K562 (cell line): ENCODE measurements at regions not wholly inside any gene's neighbourhood (a gene's known extent, or its start where the extent isn't known, plus 50 kb on each side); places are given as distances from the start of the nearest gene placed in this dataset.
A peak's percentile ranks its signal among the peaks of the same experiment; 100 is the strongest.

ENCODE experiments used
- CEBPB ChIP-seq: fragments of 450-650 bp; IDR thresholded peaks from 2 replicates; pipeline ENCODE4 v1.6.1; 2016; ENCODE audit warnings: missing genetic modification characterization, missing compliant biosample characterization
- CHCHD3 ChIP-seq: fragments of 250-450 bp; sonication (Bioruptor Pico); IDR thresholded peaks from 2 replicates; pipeline ENCODE4 v2.1.2; 2022; ENCODE audit warnings: mild to moderate bottlenecking
- GATAD2A ChIP-seq: fragments of 450-650 bp; IDR thresholded peaks from 2 replicates; pipeline ENCODE4 v1.6.1; 2017
- HDAC2 ChIP-seq: fragments of 450-650 bp; IDR thresholded peaks from 2 replicates; pipeline ENCODE4 v1.6.1; 2016; ENCODE audit warnings: mild to moderate bottlenecking
- HNRNPK ChIP-seq: fragments of 200-400 bp; formaldehyde crosslinking; IDR thresholded peaks from one replicate; pipeline ENCODE4 v1.6.1; 2018; ENCODE audit warnings: mild to moderate bottlenecking, low read depth, low read length; ENCODE audit not compliant: poor library complexity, severe bottlenecking
- PRMT5 ChIP-seq: sonication (generic); formaldehyde crosslinking; IDR thresholded peaks from 2 replicates; pipeline ENCODE4 v1.5.0; 2020; ENCODE audit warnings: missing genetic modification reagents
- RBM25 ChIP-seq: fragments of 200-400 bp; formaldehyde crosslinking; IDR thresholded peaks from 2 replicates; pipeline ENCODE4 v1.6.1; 2018; ENCODE audit warnings: low read length, low read depth, moderate library complexity; ENCODE audit not compliant: severe bottlenecking
- RCOR1 ChIP-seq, 2 experiments: IDR thresholded peaks; 2 replicates each; pipeline ENCODE4 v1.6.1; 2012; ENCODE audit warnings: low read depth in 2 of 2, low read length in 2 of 2, borderline replicate concordance in 1 of 2, improper control_type of control experiment in 1 of 2
- TAL1 ChIP-seq: fragments of 450-650 bp; IDR thresholded peaks from 2 replicates; pipeline ENCODE4 v1.6.1; 2016; ENCODE audit warnings: mild to moderate bottlenecking
- ZBTB7A ChIP-seq: IDR thresholded peaks from 2 replicates; pipeline ENCODE4 v1.6.1; 2011; ENCODE audit warnings: low read depth, mild to moderate bottlenecking, low read length, moderate library complexity, borderline replicate concordance; ENCODE audit not compliant: control insufficient read depth
- ZNF143 ChIP-seq: sonication (generic); formaldehyde crosslinking; IDR thresholded peaks from 2 replicates; pipeline ENCODE4 v1.9.0; 2022; ENCODE audit warnings: mild to moderate bottlenecking, missing genetic modification reagents
- ZNF217 ChIP-seq: sonication (generic); formaldehyde crosslinking; IDR thresholded peaks from 2 replicates; pipeline ENCODE4 v1.8.0; 2022; ENCODE audit warnings: mild to moderate bottlenecking, missing genetic modification reagents
- TF ChIP-seq, protein P1 (sequence below): fragments of 200-800 bp; sonication (Bioruptor generic); IDR thresholded peaks from 2 replicates; pipeline ENCODE4 v1.6.1; 2016; ENCODE audit warnings: missing genetic modification characterization, missing compliant biosample characterization
- TF ChIP-seq, protein P2 (sequence below): fragments of 450-650 bp; IDR thresholded peaks from 2 replicates; pipeline ENCODE4 v1.6.1; 2016; ENCODE audit warnings: borderline replicate concordance
- TF ChIP-seq, protein P3 (sequence below): IDR thresholded peaks from 2 replicates; pipeline ENCODE4 v1.6.1; 2012; ENCODE audit warnings: low read depth, low read length, improper control_type of control experiment, borderline replicate concordance

DNA sequence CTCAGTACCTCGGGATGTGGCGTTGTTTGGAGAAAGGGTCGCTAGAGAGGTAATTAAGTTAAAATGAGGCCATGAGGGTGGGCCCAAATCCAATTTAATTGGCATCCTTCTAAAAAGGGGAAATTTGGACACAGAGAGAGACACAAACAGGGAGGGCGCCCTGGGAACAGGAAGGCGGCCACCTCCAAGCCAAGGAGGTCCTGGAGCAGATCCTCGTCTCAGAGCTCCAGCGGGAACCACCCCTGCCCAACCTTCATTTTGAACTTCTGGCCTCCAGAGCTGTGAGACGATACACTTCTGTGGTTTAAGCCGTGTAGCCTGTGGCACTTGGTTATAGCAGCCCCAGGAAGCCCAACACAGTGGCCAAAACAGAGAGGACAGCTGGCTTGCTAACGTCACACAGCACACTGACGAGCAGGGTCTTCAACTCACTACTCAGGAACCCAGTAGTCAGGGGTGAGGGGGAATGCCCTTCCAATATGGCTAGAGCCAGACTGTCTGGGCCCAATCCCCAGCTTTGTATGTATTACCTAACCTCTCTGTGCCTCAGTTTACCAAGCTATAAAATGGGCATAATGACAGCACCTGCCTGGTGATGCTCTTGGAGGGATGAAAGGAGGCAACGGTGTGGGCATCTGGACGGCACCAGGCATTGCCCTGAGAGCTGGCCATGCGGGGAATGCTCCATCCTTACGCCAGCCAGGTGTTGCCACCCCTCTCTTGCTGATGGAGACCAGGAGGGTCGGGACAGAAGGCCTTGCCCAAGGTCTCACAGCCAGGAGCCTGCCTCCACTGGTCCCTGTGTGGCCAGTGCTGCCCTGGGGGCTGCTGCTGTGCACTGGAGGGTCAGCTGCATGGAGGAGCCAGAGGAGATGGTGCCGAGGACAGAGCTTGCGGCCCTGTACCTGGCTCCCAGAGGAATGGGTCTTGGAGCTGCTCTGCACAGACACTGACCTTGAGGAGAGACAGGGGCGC lies 53.3 kb upstream of the LINC01488 start (continued):
- TF ChIP-seq ZNF143 (CRISPR knock-in tag) (no peak), RBM25 (peak; percentile 86), CHCHD3 (CRISPR knock-in tag) (no peak), CEBPB (tag) (no peak), HNRNPK (no peak), HDAC2 (peak; percentile 38; the same call in 1 of the 2 replicates), PRMT5 (CRISPR knock-in tag) (no peak), ZBTB7A (no peak), RCOR1 (IDR thresholded peaks at IDR 0.05; ENCODE audit: borderline replicate concordance in 1 of 2, low read depth in 2 of 2, low read length in 2 of 2) (no peak), GATAD2A (no peak), ZNF217 (CRISPR knock-in tag) (no peak), TAL1 (no peak)
- TF ChIP-seq, protein P1, sequence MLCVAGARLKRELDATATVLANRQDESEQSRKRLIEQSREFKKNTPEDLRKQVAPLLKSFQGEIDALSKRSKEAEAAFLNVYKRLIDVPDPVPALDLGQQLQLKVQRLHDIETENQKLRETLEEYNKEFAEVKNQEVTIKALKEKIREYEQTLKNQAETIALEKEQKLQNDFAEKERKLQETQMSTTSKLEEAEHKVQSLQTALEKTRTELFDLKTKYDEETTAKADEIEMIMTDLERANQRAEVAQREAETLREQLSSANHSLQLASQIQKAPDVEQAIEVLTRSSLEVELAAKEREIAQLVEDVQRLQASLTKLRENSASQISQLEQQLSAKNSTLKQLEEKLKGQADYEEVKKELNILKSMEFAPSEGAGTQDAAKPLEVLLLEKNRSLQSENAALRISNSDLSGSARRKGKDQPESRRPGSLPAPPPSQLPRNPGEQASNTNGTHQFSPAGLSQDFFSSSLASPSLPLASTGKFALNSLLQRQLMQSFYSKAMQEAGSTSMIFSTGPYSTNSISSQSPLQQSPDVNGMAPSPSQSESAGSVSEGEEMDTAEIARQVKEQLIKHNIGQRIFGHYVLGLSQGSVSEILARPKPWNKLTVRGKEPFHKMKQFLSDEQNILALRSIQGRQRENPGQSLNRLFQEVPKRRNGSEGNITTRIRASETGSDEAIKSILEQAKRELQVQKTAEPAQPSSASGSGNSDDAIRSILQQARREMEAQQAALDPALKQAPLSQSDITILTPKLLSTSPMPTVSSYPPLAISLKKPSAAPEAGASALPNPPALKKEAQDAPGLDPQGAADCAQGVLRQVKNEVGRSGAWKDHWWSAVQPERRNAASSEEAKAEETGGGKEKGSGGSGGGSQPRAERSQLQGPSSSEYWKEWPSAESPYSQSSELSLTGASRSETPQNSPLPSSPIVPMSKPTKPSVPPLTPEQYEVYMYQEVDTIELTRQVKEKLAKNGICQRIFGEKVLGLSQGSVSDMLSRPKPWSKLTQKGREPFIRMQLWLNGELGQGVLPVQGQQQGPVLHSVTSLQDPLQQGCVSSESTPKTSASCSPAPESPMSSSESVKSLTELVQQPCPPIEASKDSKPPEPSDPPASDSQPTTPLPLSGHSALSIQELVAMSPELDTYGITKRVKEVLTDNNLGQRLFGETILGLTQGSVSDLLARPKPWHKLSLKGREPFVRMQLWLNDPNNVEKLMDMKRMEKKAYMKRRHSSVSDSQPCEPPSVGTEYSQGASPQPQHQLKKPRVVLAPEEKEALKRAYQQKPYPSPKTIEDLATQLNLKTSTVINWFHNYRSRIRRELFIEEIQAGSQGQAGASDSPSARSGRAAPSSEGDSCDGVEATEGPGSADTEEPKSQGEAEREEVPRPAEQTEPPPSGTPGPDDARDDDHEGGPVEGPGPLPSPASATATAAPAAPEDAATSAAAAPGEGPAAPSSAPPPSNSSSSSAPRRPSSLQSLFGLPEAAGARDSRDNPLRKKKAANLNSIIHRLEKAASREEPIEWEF (CRISPR knock-in tag) = no peak
- TF ChIP-seq, protein P2, sequence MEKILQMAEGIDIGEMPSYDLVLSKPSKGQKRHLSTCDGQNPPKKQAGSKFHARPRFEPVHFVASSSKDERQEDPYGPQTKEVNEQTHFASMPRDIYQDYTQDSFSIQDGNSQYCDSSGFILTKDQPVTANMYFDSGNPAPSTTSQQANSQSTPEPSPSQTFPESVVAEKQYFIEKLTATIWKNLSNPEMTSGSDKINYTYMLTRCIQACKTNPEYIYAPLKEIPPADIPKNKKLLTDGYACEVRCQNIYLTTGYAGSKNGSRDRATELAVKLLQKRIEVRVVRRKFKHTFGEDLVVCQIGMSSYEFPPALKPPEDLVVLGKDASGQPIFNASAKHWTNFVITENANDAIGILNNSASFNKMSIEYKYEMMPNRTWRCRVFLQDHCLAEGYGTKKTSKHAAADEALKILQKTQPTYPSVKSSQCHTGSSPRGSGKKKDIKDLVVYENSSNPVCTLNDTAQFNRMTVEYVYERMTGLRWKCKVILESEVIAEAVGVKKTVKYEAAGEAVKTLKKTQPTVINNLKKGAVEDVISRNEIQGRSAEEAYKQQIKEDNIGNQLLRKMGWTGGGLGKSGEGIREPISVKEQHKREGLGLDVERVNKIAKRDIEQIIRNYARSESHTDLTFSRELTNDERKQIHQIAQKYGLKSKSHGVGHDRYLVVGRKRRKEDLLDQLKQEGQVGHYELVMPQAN = no peak
- TF ChIP-seq, protein P3, sequence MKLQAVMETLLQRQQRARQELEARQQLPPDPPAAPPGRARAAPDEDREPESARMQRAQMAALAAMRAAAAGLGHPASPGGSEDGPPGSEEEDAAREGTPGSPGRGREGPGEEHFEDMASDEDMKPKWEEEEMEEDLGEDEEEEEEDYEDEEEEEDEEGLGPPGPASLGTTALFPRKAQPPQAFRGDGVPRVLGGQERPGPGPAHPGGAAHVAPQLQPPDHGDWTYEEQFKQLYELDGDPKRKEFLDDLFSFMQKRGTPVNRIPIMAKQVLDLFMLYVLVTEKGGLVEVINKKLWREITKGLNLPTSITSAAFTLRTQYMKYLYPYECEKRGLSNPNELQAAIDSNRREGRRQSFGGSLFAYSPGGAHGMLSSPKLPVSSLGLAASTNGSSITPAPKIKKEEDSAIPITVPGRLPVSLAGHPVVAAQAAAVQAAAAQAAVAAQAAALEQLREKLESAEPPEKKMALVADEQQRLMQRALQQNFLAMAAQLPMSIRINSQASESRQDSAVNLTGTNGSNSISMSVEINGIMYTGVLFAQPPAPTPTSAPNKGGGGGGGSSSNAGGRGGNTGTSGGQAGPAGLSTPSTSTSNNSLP = no peak
- TF ChIP-seq, all 486 proteins: peak for 8
